ENCODE measurements at regions not wholly inside any gene's neighbourhood (a gene's known extent, or its start where the extent isn't known, plus 50 kb on each side); places are given as distances from the start of the nearest gene placed in this dataset.

DNA sequence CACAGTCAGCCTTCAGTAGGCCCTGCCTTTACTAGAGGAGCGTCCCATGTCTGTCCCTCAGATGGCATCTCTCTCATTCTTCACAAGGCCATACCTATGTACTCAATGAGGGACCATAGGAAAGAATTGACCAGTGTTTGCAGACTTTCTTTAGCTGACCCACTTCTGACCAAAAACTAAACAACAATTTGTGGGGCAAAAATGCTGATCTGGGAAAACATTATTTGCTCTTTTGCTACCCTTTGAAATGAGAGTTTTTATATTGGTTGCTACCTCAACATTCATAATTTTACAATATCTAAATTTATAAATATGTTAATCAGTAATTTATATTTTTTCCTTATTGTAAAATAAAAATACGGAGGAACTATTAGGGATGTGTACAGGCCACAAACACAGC is 539.4 kb upstream of the GJE1 start:
- TF ChIP-seq, protein P1, sequence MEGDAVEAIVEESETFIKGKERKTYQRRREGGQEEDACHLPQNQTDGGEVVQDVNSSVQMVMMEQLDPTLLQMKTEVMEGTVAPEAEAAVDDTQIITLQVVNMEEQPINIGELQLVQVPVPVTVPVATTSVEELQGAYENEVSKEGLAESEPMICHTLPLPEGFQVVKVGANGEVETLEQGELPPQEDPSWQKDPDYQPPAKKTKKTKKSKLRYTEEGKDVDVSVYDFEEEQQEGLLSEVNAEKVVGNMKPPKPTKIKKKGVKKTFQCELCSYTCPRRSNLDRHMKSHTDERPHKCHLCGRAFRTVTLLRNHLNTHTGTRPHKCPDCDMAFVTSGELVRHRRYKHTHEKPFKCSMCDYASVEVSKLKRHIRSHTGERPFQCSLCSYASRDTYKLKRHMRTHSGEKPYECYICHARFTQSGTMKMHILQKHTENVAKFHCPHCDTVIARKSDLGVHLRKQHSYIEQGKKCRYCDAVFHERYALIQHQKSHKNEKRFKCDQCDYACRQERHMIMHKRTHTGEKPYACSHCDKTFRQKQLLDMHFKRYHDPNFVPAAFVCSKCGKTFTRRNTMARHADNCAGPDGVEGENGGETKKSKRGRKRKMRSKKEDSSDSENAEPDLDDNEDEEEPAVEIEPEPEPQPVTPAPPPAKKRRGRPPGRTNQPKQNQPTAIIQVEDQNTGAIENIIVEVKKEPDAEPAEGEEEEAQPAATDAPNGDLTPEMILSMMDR (IDR thresholded peaks at IDR 0.05; ENCODE audit: low read length), result no peak
- TF ChIP-seq EZH2 (optimal IDR thresholded peaks at IDR 0.05; ENCODE audit: low read depth, low read length), result no peak
- TF ChIP-seq EZH2phosphoT487 (IDR thresholded peaks at IDR 0.05; ENCODE audit: low read length), result no peak

DNA sequence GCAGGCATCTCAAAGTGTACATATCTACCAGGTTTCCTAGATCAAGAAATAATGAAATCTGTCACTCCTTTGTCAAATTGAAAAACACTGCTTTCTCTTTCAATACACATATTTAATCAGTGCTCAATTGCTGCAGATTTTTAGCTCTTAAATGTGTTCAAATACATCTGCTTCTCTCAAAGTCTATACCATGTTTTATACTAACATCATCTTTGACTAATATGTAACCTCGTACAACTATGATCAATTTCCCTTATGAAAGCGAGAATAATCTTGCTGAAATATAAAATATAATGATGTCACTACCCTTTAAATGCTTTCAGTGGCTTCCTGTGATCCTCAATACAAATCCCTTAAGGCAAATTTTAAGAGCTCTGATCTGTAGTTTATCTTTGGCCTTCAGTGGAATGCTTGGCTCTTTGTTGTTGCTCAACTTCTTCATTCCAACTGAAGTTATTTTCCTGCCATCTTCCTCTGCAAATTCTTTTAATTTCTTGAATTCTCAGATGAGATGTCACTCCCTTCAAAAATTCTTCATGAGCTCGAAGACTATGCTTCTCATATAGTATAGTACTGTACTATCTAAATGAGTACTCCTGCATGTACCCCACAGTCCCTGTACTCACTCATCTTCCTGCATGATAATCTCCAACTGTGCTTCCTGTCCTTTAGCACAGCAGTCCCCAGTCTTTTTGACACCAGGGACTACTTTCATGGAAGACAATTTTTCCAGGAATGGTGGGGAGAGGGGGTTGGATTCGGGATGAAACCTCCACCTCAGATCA is 545.1 kb upstream of the GJE1 start:
- Histone ChIP-seq H3K4me1 (ENCODE audit: low read length) (no peaks in the 10 kb centered on the region), H3K4me2 (ENCODE audit: low read depth, low read length) (no peak overlapping the region), H3K9ac (ENCODE audit: low read length) (no peak overlapping the region), H3K36me3 (replicated peaks; ENCODE audit: insufficient read depth, low read length) (no peaks in the 10 kb centered on the region), H3K27ac (ENCODE audit: low read length) (no peak overlapping the region), H3K27me3 (replicated peaks; ENCODE audit: insufficient read depth, low read length) (no peaks in the 10 kb centered on the region), H2AFZ (ENCODE audit: low read length) (no peak overlapping the region), H3K9me3 (replicated peaks; ENCODE audit: insufficient read depth, low read length) (no peaks in the 10 kb centered on the region), H4K20me1 (ENCODE audit: insufficient read depth, low read length) (no peaks in the 10 kb centered on the region), H3K9me2 (replicated peaks; ENCODE audit: insufficient read depth, low read length) (no peaks in the 10 kb centered on the region), H3K79me2 (ENCODE audit: low read length) (no peaks in the 10 kb centered on the region), H3K4me3 (ENCODE audit: low read length) (no peak overlapping the region), H3F3A (ENCODE audit: insufficient read depth, low read length) (no peaks in the 10 kb centered on the region)
- TF ChIP-seq, protein P1 (IDR thresholded peaks at IDR 0.05; ENCODE audit: low read length), result no peak
- no peak for TF ChIP-seq EZH2phosphoT487 (IDR thresholded peaks at IDR 0.05; ENCODE audit: low read length)
- TF ChIP-seq EZH2 (optimal IDR thresholded peaks at IDR 0.05; ENCODE audit: low read depth, low read length), result no peak
- no peak for DNase-seq

More for the DNA sequence above, 539.4 kb upstream of the GJE1 start:
- no peaks in the 10 kb centered on the region for H3K36me3 ChIP-seq (replicated peaks; ENCODE audit: insufficient read depth, low read length)
- no peak overlapping the region for H3K4me2 ChIP-seq (ENCODE audit: low read depth, low read length)
- H3K27me3 ChIP-seq (replicated peaks; ENCODE audit: insufficient read depth, low read length), result no peaks in the 10 kb centered on the region
- no peak overlapping the region for H2AFZ ChIP-seq (ENCODE audit: low read length)
- H3K79me2 ChIP-seq (ENCODE audit: low read length), result no peaks in the 10 kb centered on the region
- no peaks in the 10 kb centered on the region for H3F3A ChIP-seq (ENCODE audit: insufficient read depth, low read length)
- no peaks in the 10 kb centered on the region for H4K20me1 ChIP-seq (ENCODE audit: insufficient read depth, low read length)
- H3K9me2 ChIP-seq (replicated peaks; ENCODE audit: insufficient read depth, low read length), result no peaks in the 10 kb centered on the region
- DNase-seq, result no peak
- no peak overlapping the region for H3K27ac ChIP-seq (ENCODE audit: low read length)
- peaks cover 4% of the 10 kb centered on the region; the same call in 1 of the 2 replicates for H3K4me1 ChIP-seq (ENCODE audit: low read length)
- no peak overlapping the region for H3K4me3 ChIP-seq (ENCODE audit: low read length)
- no peaks in the 10 kb centered on the region; the same call in 1 of the 2 replicates for H3K9me3 ChIP-seq (replicated peaks; ENCODE audit: insufficient read depth, low read length)
- no peak overlapping the region for H3K9ac ChIP-seq (ENCODE audit: low read length)

DNA sequence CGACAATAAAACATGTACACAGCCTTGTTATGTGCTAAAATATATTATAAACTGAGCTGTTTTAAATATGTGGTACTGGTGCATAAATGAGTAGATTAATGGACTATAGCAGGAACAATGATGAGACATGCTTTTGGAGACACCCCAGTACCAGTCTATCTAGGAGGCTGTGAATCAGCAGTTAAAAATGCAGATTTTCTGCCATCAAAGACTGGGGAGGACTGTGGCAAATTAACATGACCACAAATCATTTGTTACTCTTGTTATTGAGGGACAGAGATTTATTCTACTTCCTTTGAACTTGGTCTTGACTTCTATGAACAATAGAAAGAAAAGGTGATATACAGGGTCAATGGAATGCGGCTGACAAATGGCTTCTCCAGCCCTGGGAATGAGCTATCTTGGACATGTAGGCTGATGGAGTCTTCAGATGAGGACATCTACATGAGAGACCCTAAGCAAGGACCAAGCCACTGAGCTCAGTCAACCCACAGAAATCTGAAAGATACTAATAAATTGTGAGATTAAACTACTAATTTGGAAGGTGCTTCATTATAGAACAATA is 551.7 kb upstream of the GJE1 start:
- Histone ChIP-seq H3K9me3 (replicated peaks; ENCODE audit: insufficient read depth, low read length) (no peaks in the 10 kb centered on the region), H3K27ac (ENCODE audit: low read length) (no peak overlapping the region), H3K4me2 (ENCODE audit: low read depth, low read length) (no peak overlapping the region), H2AFZ (ENCODE audit: low read length) (no peak overlapping the region), H4K20me1 (ENCODE audit: insufficient read depth, low read length) (no peaks in the 10 kb centered on the region), H3K4me3 (ENCODE audit: low read length) (no peak overlapping the region), H3K27me3 (replicated peaks; ENCODE audit: insufficient read depth, low read length) (no peaks in the 10 kb centered on the region), H3K4me1 (ENCODE audit: low read length) (no peaks in the 10 kb centered on the region), H3K36me3 (replicated peaks; ENCODE audit: insufficient read depth, low read length) (no peaks in the 10 kb centered on the region), H3K79me2 (ENCODE audit: low read length) (no peaks in the 10 kb centered on the region), H3K9me2 (replicated peaks; ENCODE audit: insufficient read depth, low read length) (no peaks in the 10 kb centered on the region), H3F3A (ENCODE audit: insufficient read depth, low read length) (no peaks in the 10 kb centered on the region), H3K9ac (ENCODE audit: low read length) (no peak overlapping the region)
- no peak for TF ChIP-seq EZH2phosphoT487 (IDR thresholded peaks at IDR 0.05; ENCODE audit: low read length)
- TF ChIP-seq EZH2 (optimal IDR thresholded peaks at IDR 0.05; ENCODE audit: low read depth, low read length), result no peak
- TF ChIP-seq, protein P1 (IDR thresholded peaks at IDR 0.05; ENCODE audit: low read length), result no peak
- DNase-seq, result no peak
